HCT116 (cell line): ENCODE measurements at regions not wholly inside any gene's neighbourhood (a gene's known extent, or its start where the extent isn't known, plus 50 kb on each side); places are given as distances from the start of the nearest gene placed in this dataset.

ENCODE experiments used
- ATAC-seq: fragments of 200-7000 bp; cut with Tn5 transposase; 2 replicates; pipeline ENCODE4 v1.9.1; 2020; ENCODE audit warnings: mild to moderate bottlenecking, moderate library complexity
- BruUV-seq: library from RNA; stranded (reverse); fragments of 400-500 nt; replicated peaks from 2 replicates; lab custom pipeline; 2021; lab: Mats Ljungman, UMichigan
- CTCF ChIA-PET: fragments of 300-600 bp; sonication (Branson Sonifier 250); formaldehyde crosslinking; loops from one replicate; lab custom pipeline; 2021; ENCODE audit warnings: antibody characterized with exemption; lab: Charles Lee
- POLR2A ChIA-PET: fragments of 300-600, 350-600 bp; sonication (Branson Sonifier 250); formaldehyde crosslinking; loops from one replicate; lab custom pipeline; 2021; ENCODE audit warnings: antibody characterized with exemption; lab: Charles Lee
- RAD21 ChIA-PET, 2 experiments: fragments of 300-600 bp; sonication (Branson Sonifier 250); formaldehyde crosslinking; loops; one replicate each; lab custom pipeline; 2023; ENCODE audit warnings: low total read pairs in 2 of 2; ENCODE audit not compliant: uncharacterized antibody in 2 of 2, unreplicated experiment in 2 of 2, low non-redundant PET in 1 of 2; lab: Charles Lee
- DNase-seq: peaks from one replicate; pipeline ENCODE4 v3.0.0-alpha.2; 2010; ENCODE audit warnings: low read depth, low spot score
- H2AFZ ChIP-seq: fragments of 200-600 bp; shearing (Covaris generic), sonication (generic); 2 replicates; pipeline ENCODE4 v1.6.1; 2017; ENCODE audit warnings: low read depth, mixed run types, mixed read lengths, antibody characterized with exemption, low read length; ENCODE audit not compliant: poor library complexity, severe bottlenecking
- H3K27ac ChIP-seq: 2 replicates; pipeline ENCODE4 v1.5.1; 2012; ENCODE audit warnings: low read depth, low read length
- H3K27me3 ChIP-seq: fragments of 200-600 bp; sonication (generic); 2 replicates; pipeline ENCODE4 v1.6.1; 2016; ENCODE audit warnings: mixed run types, low read length, mixed read lengths; ENCODE audit not compliant: insufficient read depth
- H3K36me3 ChIP-seq, 2 experiments: fragments of 200-500 bp in 1 of 2; fragments of 200-600 bp in 1 of 2; sonication (Bioruptor generic) in 1 of 2; sonication (generic) in 1 of 2; 2 replicates each; pipeline versions ENCODE4 v1.5.1 to v1.6.1; 2014 to 2016; ENCODE audit warnings: low read length in 2 of 2, inconsistent platforms in 1 of 2, mixed read lengths in 1 of 2, mixed run types in 1 of 2; ENCODE audit not compliant: insufficient read depth in 2 of 2, control insufficient read depth in 1 of 2
- H3K4me1 ChIP-seq, 2 experiments: fragments of 200-600 bp in 1 of 2; sonication (generic) in 1 of 2; 2 replicates each; pipeline versions ENCODE4 v1.5.1 to v1.6.1; 2012 to 2017; ENCODE audit warnings: low read length in 2 of 2, inconsistent platforms in 1 of 2, mild to moderate bottlenecking in 1 of 2, mixed read lengths in 1 of 2, mixed run types in 1 of 2, moderate library complexity in 1 of 2; ENCODE audit not compliant: insufficient read depth in 2 of 2, control insufficient read depth in 1 of 2
- H3K4me2 ChIP-seq: fragments of 200-600 bp; sonication (generic); 2 replicates; pipeline ENCODE4 v1.6.1; 2017; ENCODE audit warnings: mixed run types, low read length, mixed read lengths
- H3K4me3 ChIP-seq, 2 experiments: fragments of 200-600 bp in 1 of 2; sonication (generic) in 1 of 2; replicated peaks in 1 of 2; 2 replicates each; pipeline ENCODE4 v1.5.1; 2011 to 2016; ENCODE audit warnings: low read length in 2 of 2, control low read depth in 1 of 2, low read depth in 1 of 2, mild to moderate bottlenecking in 1 of 2, mixed read lengths in 1 of 2, mixed run types in 1 of 2
- H3K79me2 ChIP-seq: fragments of 200-600 bp; sonication (generic); 2 replicates; pipeline ENCODE4 v1.6.1; 2017; ENCODE audit warnings: mild to moderate bottlenecking, mixed run types, low read length, moderate library complexity, mixed read lengths; ENCODE audit not compliant: insufficient read depth
- H3K9ac ChIP-seq: fragments of 200-600 bp; sonication (generic); 2 replicates; pipeline ENCODE4 v1.6.1; 2016; ENCODE audit warnings: low read length, mixed read lengths
- H3K9me2 ChIP-seq: fragments of 200-600 bp; sonication (generic), shearing (Covaris generic); 2 replicates; pipeline ENCODE4 v1.6.1; 2017; ENCODE audit warnings: mixed run types, mild to moderate bottlenecking, moderate library complexity; ENCODE audit not compliant: insufficient read depth
- H3K9me3 ChIP-seq, 2 experiments: fragments of 200-500 bp in 1 of 2; fragments of 200-600 bp in 1 of 2; sonication (Bioruptor generic) in 1 of 2; sonication (generic) in 1 of 2; 2 replicates each; pipeline ENCODE4 v1.6.1; 2014 to 2017; ENCODE audit warnings: low read length in 2 of 2, mixed read lengths in 2 of 2, inconsistent platforms in 1 of 2, low read depth in 1 of 2, mild to moderate bottlenecking in 1 of 2, mixed run types in 1 of 2, moderate library complexity in 1 of 2; ENCODE audit not compliant: control insufficient read depth in 1 of 2, insufficient read depth in 1 of 2
- H4K20me1 ChIP-seq: fragments of 200-600 bp; sonication (generic), shearing (Covaris generic); 2 replicates; pipeline ENCODE4 v1.6.1; 2017; ENCODE audit warnings: mixed run types, mild to moderate bottlenecking, moderate library complexity; ENCODE audit not compliant: insufficient read depth
- ATF3 ChIP-seq: IDR thresholded peaks from 2 replicates; pipeline ENCODE4 v1.6.1; 2012
- CEBPB ChIP-seq: IDR thresholded peaks from 2 replicates; pipeline ENCODE4 v1.6.1; 2012; ENCODE audit warnings: low read depth
- EGR1 ChIP-seq: IDR thresholded peaks from 2 replicates; pipeline ENCODE4 v1.6.1; 2012; ENCODE audit warnings: low read depth
- EZH2 ChIP-seq: fragments of 200-600 bp; sonication (generic); IDR thresholded peaks from 2 replicates; pipeline ENCODE4 v1.6.1; 2017; ENCODE audit warnings: antibody characterized with exemption, mixed run types
- POLR2A ChIP-seq: IDR thresholded peaks from 2 replicates; pipeline ENCODE4 v1.7.0; 2011; ENCODE audit warnings: borderline replicate concordance; ENCODE audit not compliant: insufficient read depth, insufficient read length; ENCODE audit errors: extremely low read depth
- POLR2AphosphoS5 ChIP-seq: IDR thresholded peaks from 2 replicates; pipeline ENCODE4 v1.6.1; 2011; ENCODE audit warnings: mild to moderate bottlenecking, low read depth, low read length, moderate library complexity
- RAD21 ChIP-seq: IDR thresholded peaks from 2 replicates; pipeline ENCODE4 v1.6.1; 2012; ENCODE audit warnings: low read depth, mild to moderate bottlenecking
- SP1 ChIP-seq: IDR thresholded peaks from 2 replicates; pipeline ENCODE4 v1.6.1; 2012; ENCODE audit warnings: low read depth
- TCF7L2 ChIP-seq: IDR thresholded peaks from 2 replicates; pipeline ENCODE4 v1.7.0; 2011; ENCODE audit warnings: borderline replicate concordance, inconsistent platforms; ENCODE audit not compliant: insufficient read depth, insufficient read length; ENCODE audit errors: extremely low read depth
- YY1 ChIP-seq: IDR thresholded peaks from 2 replicates; pipeline ENCODE4 v1.6.1; 2011; ENCODE audit warnings: low read length, low read depth, moderate library complexity, mild to moderate bottlenecking; ENCODE audit not compliant: insufficient replicate concordance; ENCODE audit errors: extremely low read depth
- intact Hi-C: fragments of 100-400 bp; cut with micrococcal nuclease; formaldehyde crosslinking; loops from 2 replicates; pipeline ENCODE4 v1.10.0; 2022
- TF ChIP-seq, protein P1 (sequence below), 3 experiments: fragments of 200-600 bp in 1 of 3; sonication (generic) in 1 of 3; IDR thresholded peaks in 2 of 3; conservative IDR thresholded peaks in 1 of 3; 2 replicates each; pipeline ENCODE4 v1.5.1; 2012 to 2017; ENCODE audit warnings: low read depth in 2 of 3, low read length in 2 of 3, antibody characterized with exemption in 1 of 3, borderline replicate concordance in 1 of 3, control low read depth in 1 of 3, mild to moderate bottlenecking in 1 of 3, mixed read lengths in 1 of 3, mixed run types in 1 of 3, moderate library complexity in 1 of 3; ENCODE audit not compliant: insufficient read depth in 1 of 3
- TF ChIP-seq, protein P2 (sequence below): IDR thresholded peaks from 2 replicates; pipeline ENCODE4 v1.6.1; 2011; ENCODE audit warnings: mild to moderate bottlenecking, low read length, moderate library complexity; ENCODE audit not compliant: insufficient replicate concordance; ENCODE audit errors: extremely low read depth

DNA sequence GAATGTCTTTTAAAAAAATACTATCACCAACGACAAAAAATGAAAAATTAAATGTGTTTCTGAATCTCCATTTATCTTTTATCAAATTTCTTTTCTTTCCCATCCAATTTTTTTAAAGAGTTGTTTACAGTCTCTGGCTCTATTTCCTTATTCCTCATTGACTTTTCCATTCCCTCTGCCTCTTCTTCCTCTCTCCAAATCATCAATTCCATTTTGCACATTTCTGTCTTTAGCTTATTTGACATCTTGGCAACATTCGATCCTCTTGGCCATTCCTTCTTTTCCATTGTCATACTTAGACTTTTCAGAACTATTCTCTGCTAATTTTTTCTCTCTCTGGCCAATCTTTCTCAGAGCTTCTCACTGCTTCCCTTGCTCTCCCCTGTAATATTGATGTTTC is 497.6 kb downstream of the PLPP3 start:
- Histone ChIP-seq H3K4me1 (no peaks in the 10 kb centered on the region), H3K27me3 (no peaks in the 10 kb centered on the region), H3K4me3 (no peak overlapping the region), H3K36me3 (no peaks in the 10 kb centered on the region), H3K27ac (no peak overlapping the region), H3K79me2 (no peaks in the 10 kb centered on the region), H4K20me1 (no peaks in the 10 kb centered on the region), H3K4me2 (no peak overlapping the region), H3K9ac (no peak overlapping the region), H3K9me3 (no peaks in the 10 kb centered on the region), H3K9me2 (no peaks in the 10 kb centered on the region), H2AFZ (no peak overlapping the region)
- ATAC-seq: no peak
- RAD21 ChIA-PET: no interaction called here
- no peak for DNase-seq
- POLR2A ChIA-PET: no interaction called here
- TF ChIP-seq ATF3: no peak
- no peak for TF ChIP-seq SP1
- TF ChIP-seq TCF7L2: no peak
- TF ChIP-seq CEBPB: no peak
- TF ChIP-seq, protein P1, sequence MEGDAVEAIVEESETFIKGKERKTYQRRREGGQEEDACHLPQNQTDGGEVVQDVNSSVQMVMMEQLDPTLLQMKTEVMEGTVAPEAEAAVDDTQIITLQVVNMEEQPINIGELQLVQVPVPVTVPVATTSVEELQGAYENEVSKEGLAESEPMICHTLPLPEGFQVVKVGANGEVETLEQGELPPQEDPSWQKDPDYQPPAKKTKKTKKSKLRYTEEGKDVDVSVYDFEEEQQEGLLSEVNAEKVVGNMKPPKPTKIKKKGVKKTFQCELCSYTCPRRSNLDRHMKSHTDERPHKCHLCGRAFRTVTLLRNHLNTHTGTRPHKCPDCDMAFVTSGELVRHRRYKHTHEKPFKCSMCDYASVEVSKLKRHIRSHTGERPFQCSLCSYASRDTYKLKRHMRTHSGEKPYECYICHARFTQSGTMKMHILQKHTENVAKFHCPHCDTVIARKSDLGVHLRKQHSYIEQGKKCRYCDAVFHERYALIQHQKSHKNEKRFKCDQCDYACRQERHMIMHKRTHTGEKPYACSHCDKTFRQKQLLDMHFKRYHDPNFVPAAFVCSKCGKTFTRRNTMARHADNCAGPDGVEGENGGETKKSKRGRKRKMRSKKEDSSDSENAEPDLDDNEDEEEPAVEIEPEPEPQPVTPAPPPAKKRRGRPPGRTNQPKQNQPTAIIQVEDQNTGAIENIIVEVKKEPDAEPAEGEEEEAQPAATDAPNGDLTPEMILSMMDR (IDR thresholded peaks at IDR 0.05 in 2 of 3, conservative IDR thresholded peaks at IDR 0.05 in 1 of 3; ENCODE audit: borderline replicate concordance in 1 of 3, insufficient read depth in 1 of 3, low read depth in 2 of 3, low read length in 2 of 3): no peak
- TF ChIP-seq EGR1: no peak
- no peak for TF ChIP-seq YY1
- no peak for TF ChIP-seq RAD21
- TF ChIP-seq POLR2AphosphoS5: no peak
- TF ChIP-seq POLR2A: no peak
- TF ChIP-seq, protein P2, sequence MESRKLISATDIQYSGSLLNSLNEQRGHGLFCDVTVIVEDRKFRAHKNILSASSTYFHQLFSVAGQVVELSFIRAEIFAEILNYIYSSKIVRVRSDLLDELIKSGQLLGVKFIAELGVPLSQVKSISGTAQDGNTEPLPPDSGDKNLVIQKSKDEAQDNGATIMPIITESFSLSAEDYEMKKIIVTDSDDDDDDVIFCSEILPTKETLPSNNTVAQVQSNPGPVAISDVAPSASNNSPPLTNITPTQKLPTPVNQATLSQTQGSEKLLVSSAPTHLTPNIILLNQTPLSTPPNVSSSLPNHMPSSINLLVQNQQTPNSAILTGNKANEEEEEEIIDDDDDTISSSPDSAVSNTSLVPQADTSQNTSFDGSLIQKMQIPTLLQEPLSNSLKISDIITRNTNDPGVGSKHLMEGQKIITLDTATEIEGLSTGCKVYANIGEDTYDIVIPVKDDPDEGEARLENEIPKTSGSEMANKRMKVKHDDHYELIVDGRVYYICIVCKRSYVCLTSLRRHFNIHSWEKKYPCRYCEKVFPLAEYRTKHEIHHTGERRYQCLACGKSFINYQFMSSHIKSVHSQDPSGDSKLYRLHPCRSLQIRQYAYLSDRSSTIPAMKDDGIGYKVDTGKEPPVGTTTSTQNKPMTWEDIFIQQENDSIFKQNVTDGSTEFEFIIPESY: no peak
- TF ChIP-seq EZH2: no peak
- BruUV-seq: no TSS peak
- CTCF ChIA-PET: no interaction called here
- intact Hi-C loops: no loop called here
